Erythroblast (primary cell): ENCODE measurements at regions not wholly inside any gene's neighbourhood (a gene's known extent, or its start where the extent isn't known, plus 50 kb on each side); places are given as distances from the start of the nearest gene placed in this dataset.

ENCODE experiments used
- GATA1 ChIP-seq: IDR thresholded peaks from 2 replicates; pipeline ENCODE4 v1.6.1; 2011; ENCODE audit warnings: low read depth, mild to moderate bottlenecking, control low read depth, low read length, moderate library complexity
- POLR2A ChIP-seq: IDR thresholded peaks from 2 replicates; pipeline ENCODE4 v1.6.1; 2011; ENCODE audit warnings: mild to moderate bottlenecking, low read length

GRCh38 chr10:61289813-61290212, 163.4 kb downstream of the TMEM26 start:
- TF ChIP-seq POLR2A (no peak), GATA1 (no peak)
